K562 (cell line): ENCODE measurements at regions not wholly inside any gene's neighbourhood (a gene's known extent, or its start where the extent isn't known, plus 50 kb on each side); places are given as distances from the start of the nearest gene placed in this dataset.

Source experiments
- ATAC-seq: fragments of 200-7000 bp; cut with Tn5 transposase; 3 replicates; pipeline ENCODE4 v1.9.1; 2020; ENCODE audit warnings: moderate library complexity
- BruUV-seq: library from RNA; stranded (reverse); fragments of 400-500 nt; replicated peaks from 2 replicates; lab custom pipeline; 2021; lab: Mats Ljungman, UMichigan
- CTCF ChIA-PET: fragments of 300-600 bp; formaldehyde crosslinking; extraction: SDS; loops from one replicate; lab custom pipeline; 2021; ENCODE audit warnings: low intra/inter-chr PET ratio; lab: Yijun Ruan, JAX
- POLR2A ChIA-PET: fragments of 300-600, 350-650 bp; sonication (Branson Sonifier 250); formaldehyde crosslinking; extraction: SDS; loops from one replicate; lab custom pipeline; 2021; ENCODE audit warnings: antibody characterized with exemption, inconsistent platforms; lab: Yijun Ruan, JAX
- DNase-seq, 4 experiments: peaks; one replicate each; pipeline versions ENCODE4 v3.0.0 to v3.0.0-alpha.2; 2011 to 2018; ENCODE audit warnings: low spot score in 3 of 4, mixed read lengths in 3 of 4; ENCODE audit errors: extremely low read depth in 1 of 4
- FAIRE-seq: peaks from 2 replicates; lab custom pipeline; 2011; peaks lifted over from hg19 to GRCh38; lab: Jason Lieb, UNC
- H2AFZ ChIP-seq: 2 replicates; pipeline ENCODE4 v1.6.0; 2011; ENCODE audit warnings: low read depth, low read length, control low read depth, inconsistent platforms
- H3K27ac ChIP-seq: fragments of 200-600 bp; 3 replicates; pipeline ENCODE4 v1.8.0; 2011; ENCODE audit warnings: low read depth, mild to moderate bottlenecking, control low read depth, inconsistent platforms, low read length, moderate library complexity, mixed read lengths; ENCODE audit errors: extremely low read depth
- H3K27me3 ChIP-seq, 2 experiments: fragments of 300-600 bp in 1 of 2; 2 replicates in 1 of 2; 3 replicates in 1 of 2; pipeline versions ENCODE4 v1.6.0 to v1.8.0; 2011; ENCODE audit warnings: inconsistent platforms in 2 of 2, low read length in 2 of 2, mild to moderate bottlenecking in 1 of 2, mixed read lengths in 1 of 2, moderate library complexity in 1 of 2; ENCODE audit not compliant: control insufficient read depth in 2 of 2, insufficient read depth in 2 of 2
- H3K36me3 ChIP-seq: fragments of 300-600 bp; 3 replicates; pipeline ENCODE4 v1.8.0; 2011; ENCODE audit warnings: mild to moderate bottlenecking, low read length, inconsistent platforms; ENCODE audit not compliant: control insufficient read depth, insufficient read depth
- H3K4me1 ChIP-seq, 2 experiments: fragments of 200-600 bp in 1 of 2; replicated peaks in 1 of 2; 2 replicates in 1 of 2; 3 replicates in 1 of 2; pipeline versions ENCODE4 v1.5.1 to v1.8.0; 2011; ENCODE audit warnings: inconsistent platforms in 2 of 2, low read length in 2 of 2, mild to moderate bottlenecking in 1 of 2, mixed read lengths in 1 of 2, moderate library complexity in 1 of 2; ENCODE audit not compliant: control insufficient read depth in 2 of 2, insufficient read depth in 2 of 2
- H3K4me2 ChIP-seq: 2 replicates; pipeline ENCODE4 v1.6.1; 2011; ENCODE audit warnings: low read length, control low read depth, inconsistent platforms, mixed read lengths; ENCODE audit not compliant: insufficient read depth
- H3K4me3 ChIP-seq: fragments of 200-600 bp; sonication (generic), shearing (Covaris generic); 2 replicates; pipeline ENCODE4 v1.5.1; 2016; ENCODE audit warnings: control low read depth, inconsistent platforms
- H3K79me2 ChIP-seq: fragments of 200-600 bp; 3 replicates; pipeline ENCODE4 v1.8.0; 2011; ENCODE audit warnings: low read length, inconsistent platforms; ENCODE audit not compliant: control insufficient read depth, insufficient read depth
- H3K9ac ChIP-seq, 2 experiments: 2 replicates each; pipeline versions ENCODE4 v1.6.0 to v1.6.1; 2011; ENCODE audit warnings: low read depth in 2 of 2, low read length in 2 of 2, control low read depth in 1 of 2, inconsistent platforms in 1 of 2, mild to moderate bottlenecking in 1 of 2, mixed read lengths in 1 of 2; ENCODE audit not compliant: insufficient read depth in 1 of 2
- H3K9me1 ChIP-seq: one replicate; pipeline ENCODE4 v1.6.0; 2011; ENCODE audit warnings: inconsistent platforms, mild to moderate bottlenecking, low read length, moderate library complexity; ENCODE audit not compliant: control insufficient read depth, insufficient read depth
- H3K9me3 ChIP-seq: replicated peaks from 2 replicates; pipeline ENCODE4 v1.5.1; 2011; ENCODE audit warnings: low read depth, low read length, inconsistent platforms; ENCODE audit not compliant: control insufficient read depth, insufficient read depth
- H4K20me1 ChIP-seq: replicated peaks from 2 replicates; pipeline ENCODE4 v1.6.1; 2011; ENCODE audit warnings: low read length, inconsistent platforms, mixed read lengths; ENCODE audit not compliant: control insufficient read depth, insufficient read depth
- BRCA1 ChIP-seq, 2 experiments: fragments of 450-650 bp in 1 of 2; sonication (generic) in 1 of 2; formaldehyde crosslinking in 1 of 2; IDR thresholded peaks; 2 replicates each; pipeline versions ENCODE4 v1.5.0 to v1.6.1; 2017 to 2020; ENCODE audit warnings: mild to moderate bottlenecking in 1 of 2, missing genetic modification reagents in 1 of 2
- CHD1 ChIP-seq: fragments of 200-600 bp; sonication (generic); IDR thresholded peaks from one replicate; pipeline ENCODE4 v1.6.1; 2012; ENCODE audit warnings: mild to moderate bottlenecking, moderate library complexity, low read length, inconsistent platforms
- CREBBP ChIP-seq: IDR thresholded peaks from one replicate; pipeline ENCODE4 v1.6.1; 2012; ENCODE audit warnings: low read depth, mild to moderate bottlenecking, control low read depth, inconsistent platforms, low read length
- DPF2 ChIP-seq: fragments of 450-650 bp; IDR thresholded peaks from 2 replicates; pipeline ENCODE4 v1.6.1; 2016
- ELK1 ChIP-seq: sonication (generic); formaldehyde crosslinking; IDR thresholded peaks from 2 replicates; pipeline ENCODE4 v1.8.1; 2022; ENCODE audit warnings: missing genetic modification reagents
- HDAC8 ChIP-seq: fragments of 450-650 bp; IDR thresholded peaks from 2 replicates; pipeline ENCODE4 v1.6.1; 2016; ENCODE audit warnings: mild to moderate bottlenecking, missing genetic modification characterization, moderate library complexity, missing compliant biosample characterization
- HNRNPUL1 ChIP-seq: fragments of 200-400 bp; formaldehyde crosslinking; IDR thresholded peaks from 2 replicates; pipeline ENCODE4 v1.6.1; 2017; ENCODE audit warnings: low read length
- KDM4B ChIP-seq, 2 experiments: fragments of 450-650 bp in 1 of 2; sonication (generic) in 1 of 2; IDR thresholded peaks; 2 replicates each; pipeline ENCODE4 v1.6.1; 2016 to 2017; ENCODE audit warnings: borderline replicate concordance in 2 of 2, antibody characterized with exemption in 1 of 2, low read depth in 1 of 2, mild to moderate bottlenecking in 1 of 2
- MITF ChIP-seq: IDR thresholded peaks from 2 replicates; pipeline ENCODE4 v1.6.1; 2014; ENCODE audit warnings: antibody characterized with exemption
- MLX ChIP-seq, 2 experiments: fragments of 450-650 bp in 1 of 2; sonication (generic) in 1 of 2; formaldehyde crosslinking; conservative IDR thresholded peaks; 2 replicates each; pipeline versions ENCODE4 v1.4.0 to v1.8.1; 2020 to 2022; ENCODE audit warnings: mild to moderate bottlenecking in 1 of 2, missing genetic modification reagents in 1 of 2
- NCOR1 ChIP-seq: fragments of 450-650 bp; IDR thresholded peaks from 2 replicates; pipeline ENCODE4 v1.6.1; 2016; ENCODE audit warnings: mild to moderate bottlenecking, moderate library complexity
- OTX1 ChIP-seq: fragments of 450-650 bp; formaldehyde crosslinking; IDR thresholded peaks from 2 replicates; pipeline ENCODE4 v1.4.0; 2022; ENCODE audit warnings: mild to moderate bottlenecking
- PHF21A ChIP-seq: fragments of 450-650 bp; IDR thresholded peaks from 2 replicates; pipeline ENCODE4 v1.6.1; 2017; ENCODE audit warnings: low read depth, borderline replicate concordance
- RBM39 ChIP-seq: fragments of 200-400 bp; formaldehyde crosslinking; optimal IDR thresholded peaks from 2 replicates; pipeline ENCODE3; 2018; ENCODE audit warnings: low read depth, low read length
- ZNF184 ChIP-seq: sonication (generic); formaldehyde crosslinking; IDR thresholded peaks from 2 replicates; pipeline ENCODE4 v1.5.0; 2020; ENCODE audit warnings: missing genetic modification reagents
- ZNF436 ChIP-seq: fragments of 250-450, 450-650 bp; sonication (Bioruptor Pico); formaldehyde crosslinking; IDR thresholded peaks from 2 replicates; pipeline ENCODE4 v1.7.0; 2020; ENCODE audit warnings: mild to moderate bottlenecking
- WGBS: fragments of 100-300 bp; shearing (Covaris generic); methylation state at CpG from one replicate; pipeline ENCODE4 v1.1.6; 2016; ENCODE audit warnings: low coverage, mixed read lengths; ENCODE audit not compliant: insufficient coverage; ENCODE audit errors: missing lambda C conversion rate; 5-methylcytosine and 5-hydroxymethylcytosine counted together
- in situ Hi-C: fragments of 300-500 bp; cut with MboI; formaldehyde crosslinking; loops from 4 replicates; pipeline ENCODE4 v1.15.0; 2018; ENCODE audit warnings: inconsistent platforms, mixed read lengths
- intact Hi-C: fragments of 100-400 bp; cut with micrococcal nuclease; formaldehyde crosslinking; loops from 2 replicates; pipeline ENCODE4 v1.14.2; 2022

GRCh38 chr1:67623906-67624305, 61.1 kb upstream of the GADD45A start:
- 56% methylated on average over 3 of the region's 3 CpGs for WGBS
- no peak overlapping the region for H3K27ac ChIP-seq
- no peak overlapping the region for H3K9ac ChIP-seq
- H2AFZ ChIP-seq, result no peak overlapping the region
- no peaks in the 10 kb centered on the region for H3K27me3 ChIP-seq
- no peak overlapping the region for H3K4me3 ChIP-seq
- FAIRE-seq, result no peak
- no peak for TF ChIP-seq DPF2
- TF ChIP-seq ELK1 (CRISPR knock-in tag), result no peak
- no peak for TF ChIP-seq OTX1 (CRISPR knock-in tag)
- TF ChIP-seq MITF, result no peak
- no peak for TF ChIP-seq ZNF436 (CRISPR knock-in tag)
- no peak for TF ChIP-seq RBM39
- no peak for TF ChIP-seq NCOR1
- TF ChIP-seq HNRNPUL1, result no peak
- TF ChIP-seq PHF21A, result no peak
- no peak for TF ChIP-seq HDAC8 (tag)
- TF ChIP-seq MLX (CRISPR knock-in tag; conservative IDR thresholded peaks at IDR 0.05), result no peak
- no peak for TF ChIP-seq BRCA1 (IDR thresholded peaks at IDR 0.05)
- TF ChIP-seq BRCA1 (CRISPR knock-in tag; IDR thresholded peaks at IDR 0.05), result no peak
- no peak for TF ChIP-seq KDM4B (IDR thresholded peaks at IDR 0.05; ENCODE audit: borderline replicate concordance in 2 of 2, low read depth in 1 of 2)
- TF ChIP-seq ZNF184 (CRISPR knock-in tag), result no peak
- TF ChIP-seq CREBBP, result no peak
- TF ChIP-seq CHD1, result no peak
- ATAC-seq, result no peak
- intact Hi-C loops (no loop called here), in situ Hi-C loops (no loop called here)
- no peaks in the 10 kb centered on the region for H3K9me3 ChIP-seq
- ChIA-PET POLR2A (interaction anchor here (0.7 to 2.2 kb wide), 2 partner anchors 16 to 53 kb away, joined by 3 to 7 read pairs; no protein-coding TSS in a partner anchor), CTCF (no interaction called here)
- no peak for DNase-seq
- no TSS peak for BruUV-seq
- no peaks in the 10 kb centered on the region for H4K20me1 ChIP-seq
- no peaks in the 10 kb centered on the region for H3K79me2 ChIP-seq
- H3K9me1 ChIP-seq, result no peaks in the 10 kb centered on the region
- no peaks in the 10 kb centered on the region; a peak in 1 of 5 replicates for H3K4me1 ChIP-seq
- H3K4me2 ChIP-seq, result no peak overlapping the region
- H3K36me3 ChIP-seq, result no peaks in the 10 kb centered on the region
